T-helper 2 cell (primary cell): ENCODE measurements at regions not wholly inside any gene's neighbourhood (a gene's known extent, or its start where the extent isn't known, plus 50 kb on each side); places are given as distances from the start of the nearest gene placed in this dataset.

Experiments
- DNase-seq, 5 experiments: peaks; one replicate each; pipeline versions ENCODE4 v3.0.0 to v3.0.0-alpha.2; 2012 to 2022

DNA sequence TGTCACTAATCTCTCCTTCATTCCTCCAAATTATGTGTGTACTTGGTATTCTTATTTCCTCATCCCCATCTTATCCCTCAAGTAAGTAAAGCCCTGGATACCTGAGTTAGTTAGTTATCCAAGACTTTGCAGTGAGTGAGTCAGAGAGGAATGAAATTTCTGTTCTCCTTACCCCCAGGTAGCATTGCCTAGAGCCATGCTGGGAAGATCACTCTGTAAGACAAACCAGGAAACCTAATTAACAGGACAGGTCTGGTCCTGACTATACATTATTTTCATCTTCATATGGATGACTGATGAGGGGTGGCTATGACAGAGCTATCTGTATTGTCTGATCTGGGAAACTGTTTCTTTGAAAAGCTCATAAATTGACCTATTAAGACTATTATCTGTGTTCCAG is 55.0 kb upstream of the ITGA6 start:
- DNase-seq, result no peak

DNA sequence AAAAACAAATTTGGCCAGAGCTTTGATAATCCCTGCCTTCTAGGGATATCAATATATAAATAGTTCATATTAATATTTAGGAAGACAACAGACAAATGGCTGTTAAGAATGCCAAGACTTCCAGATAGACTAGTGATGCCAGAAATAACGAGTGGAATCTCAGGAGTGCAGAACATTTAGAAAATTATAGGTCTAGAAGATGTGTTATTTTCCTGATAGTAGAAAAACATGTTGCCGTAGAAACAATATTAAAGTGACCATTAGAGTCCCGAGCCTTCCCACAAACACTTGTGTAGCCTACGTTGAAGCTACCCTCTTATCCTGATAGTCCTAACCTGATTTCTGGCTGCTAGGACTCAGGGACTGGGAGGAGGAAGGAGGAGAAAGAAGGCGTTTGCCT is 54.3 kb upstream of the ITGA6 start:
- DNase-seq, result no peak

DNA sequence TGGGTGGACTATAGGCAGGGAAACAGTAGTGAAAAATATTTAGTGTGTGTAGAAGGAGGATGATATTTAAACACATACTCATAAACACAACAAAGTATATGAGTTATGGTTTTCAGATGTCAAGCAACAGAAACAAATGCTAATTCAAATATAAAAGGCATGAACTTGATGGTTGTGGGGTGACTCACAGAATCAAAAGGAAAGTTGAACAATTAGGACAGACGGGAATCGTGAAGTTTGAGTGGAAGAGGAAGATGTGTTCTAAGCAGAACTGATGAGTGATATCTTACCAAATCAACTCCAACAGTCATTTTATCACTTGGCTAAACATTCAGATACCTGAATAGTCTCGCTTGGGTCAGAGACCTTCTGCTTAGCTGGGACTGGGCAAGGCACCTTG is 53.6 kb upstream of the ITGA6 start:
- no peak for DNase-seq

DNA sequence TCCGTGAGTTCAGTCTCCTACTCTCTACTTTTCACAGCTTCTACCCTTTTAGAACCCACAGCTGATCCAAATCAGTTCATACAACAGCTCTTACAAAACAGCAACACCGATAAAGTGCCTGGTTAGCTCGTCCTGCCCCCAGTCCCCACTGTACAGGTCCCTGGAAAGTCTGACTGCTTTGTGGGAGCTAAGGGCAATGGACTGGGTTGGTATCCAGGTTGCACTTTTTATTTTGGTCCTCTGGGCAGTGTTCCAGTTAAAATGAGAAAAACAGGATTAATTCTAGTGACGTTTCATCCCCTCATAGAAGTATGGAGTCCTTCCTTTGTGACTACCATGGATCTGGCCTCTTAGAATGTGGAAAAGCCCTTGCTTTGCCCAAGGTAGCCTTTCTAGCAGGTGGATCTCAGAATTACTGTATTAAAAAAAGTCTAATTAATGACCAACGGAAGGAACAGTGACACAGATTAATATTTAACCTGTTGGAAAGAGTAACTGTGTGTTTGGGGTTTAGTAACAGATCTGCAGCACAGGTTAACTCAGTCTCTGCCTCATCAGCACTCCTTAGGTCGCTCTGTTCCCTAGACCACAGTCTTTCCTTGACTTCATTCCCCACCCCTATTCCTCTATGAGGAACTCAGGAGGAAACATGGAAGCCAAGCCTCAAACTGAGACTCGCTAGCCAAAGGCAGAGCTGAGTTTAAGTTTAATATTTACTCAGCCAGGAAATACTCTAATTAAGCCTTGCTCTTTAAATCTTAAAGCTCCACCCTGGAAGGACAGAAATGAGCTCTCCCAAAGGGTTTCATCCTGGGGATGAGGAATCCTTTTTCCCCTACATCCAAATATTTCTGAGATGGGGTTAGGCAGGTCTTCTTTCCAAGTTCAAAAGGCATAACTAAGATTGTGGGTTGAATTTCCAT is 52.8 kb upstream of the ITGA6 start:
- no peak for DNase-seq

- no peak for DNase-seq
Measured at GRCh38 chr2:172375251-172375650, 52.1 kb upstream of the ITGA6 start.

DNA sequence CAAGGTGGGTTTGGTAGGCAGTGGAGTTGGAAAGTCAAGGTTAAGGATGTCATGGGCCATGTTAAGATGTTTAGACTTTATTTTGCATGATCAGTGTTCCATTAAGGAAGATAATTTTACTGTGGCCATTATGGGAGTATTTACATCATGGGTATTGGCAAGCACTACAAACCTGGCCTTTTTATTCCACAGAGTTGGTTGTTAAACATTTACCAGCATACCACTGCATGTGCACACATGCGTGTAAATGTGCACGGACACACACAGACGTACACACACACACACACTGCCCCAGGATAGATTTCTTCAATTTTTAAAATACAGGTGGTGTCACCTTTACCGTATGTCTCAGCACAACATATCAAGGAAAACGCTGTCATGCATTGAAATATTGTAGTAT is 51.4 kb upstream of the ITGA6 start:
- DNase-seq, result no peak

- no peak for DNase-seq
Measured at GRCh38 chr2:172376505-172377125, 50.8 kb upstream of the ITGA6 start.

DNA sequence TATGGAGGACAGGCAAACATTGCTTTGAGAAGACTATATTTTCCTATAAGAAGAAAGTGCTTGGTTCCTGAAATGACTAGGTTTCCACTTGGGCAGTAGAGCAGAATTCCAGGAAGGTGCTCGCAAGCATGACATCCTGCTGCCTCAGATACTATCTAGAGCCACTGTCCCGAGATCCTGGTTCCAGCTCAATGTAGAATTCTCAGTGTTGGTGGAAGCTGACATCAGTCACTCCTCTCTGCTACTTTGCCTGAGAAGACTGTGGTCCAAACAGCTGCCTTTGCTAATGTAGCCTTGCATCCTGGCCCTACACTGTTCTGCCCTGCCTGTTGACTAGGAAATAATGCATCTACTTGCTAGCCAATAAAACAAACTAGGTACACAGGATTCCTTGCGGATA is 50.0 kb upstream of the ITGA6 start:
- no peak for DNase-seq
